NOMO-1 (cell line): ENCODE measurements at regions not wholly inside any gene's neighbourhood (a gene's known extent, or its start where the extent isn't known, plus 50 kb on each side); places are given as distances from the start of the nearest gene placed in this dataset.
A peak's percentile ranks its signal among the peaks of the same experiment; 100 is the strongest.

Source experiments
- DNase-seq, 2 experiments: peaks; one replicate each; lab custom pipeline; 2025; ENCODE audit not compliant: unreplicated experiment in 2 of 2; lab: John Stamatoyannopoulos, UW

DNA sequence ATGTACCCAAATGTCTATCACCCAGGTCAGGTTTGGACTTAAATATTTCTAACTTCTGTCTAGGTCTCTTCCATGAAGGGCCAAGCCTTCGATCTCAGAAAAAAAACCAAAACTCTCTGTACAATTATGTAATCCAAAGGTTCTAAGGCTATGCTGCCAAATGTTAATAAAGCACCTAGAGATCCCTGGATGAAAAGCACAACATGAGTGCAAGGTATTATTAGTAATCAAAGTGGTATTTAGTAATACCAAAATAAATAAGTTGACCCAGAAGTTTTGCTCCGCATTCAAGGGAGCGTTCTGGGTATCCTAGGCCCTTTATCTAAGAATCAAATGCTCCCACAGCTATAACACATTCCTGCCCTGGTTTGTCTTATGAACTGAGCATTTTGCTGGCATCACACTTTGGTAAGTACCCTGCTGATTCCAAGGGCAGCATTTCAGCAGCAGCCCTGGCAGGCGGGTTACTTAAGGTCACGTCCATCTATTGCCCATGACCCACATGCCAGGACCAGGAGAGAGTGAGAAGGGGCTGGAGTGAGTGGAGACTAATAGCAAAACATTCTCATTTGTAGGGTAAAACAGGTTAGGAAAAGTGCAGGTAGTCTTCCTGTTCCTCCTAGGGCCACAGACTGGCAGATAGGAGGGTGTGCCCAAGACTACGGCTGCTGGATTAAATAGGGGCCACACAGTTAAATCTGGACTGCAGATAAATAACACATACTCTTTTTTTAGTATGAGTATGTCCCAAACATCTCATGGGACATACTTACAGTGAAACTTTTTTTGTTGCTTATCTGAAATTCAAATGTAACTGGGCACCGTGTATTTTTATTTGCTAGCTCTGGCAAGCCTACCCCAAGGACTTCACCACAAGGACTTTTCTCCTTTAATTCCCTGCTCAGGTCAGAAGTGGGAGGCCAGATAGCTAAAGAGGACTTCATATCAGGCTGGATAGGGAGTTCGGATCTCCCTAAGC is 76.0 kb upstream of the SNRK start:
- DNase-seq, result no peak

DNA sequence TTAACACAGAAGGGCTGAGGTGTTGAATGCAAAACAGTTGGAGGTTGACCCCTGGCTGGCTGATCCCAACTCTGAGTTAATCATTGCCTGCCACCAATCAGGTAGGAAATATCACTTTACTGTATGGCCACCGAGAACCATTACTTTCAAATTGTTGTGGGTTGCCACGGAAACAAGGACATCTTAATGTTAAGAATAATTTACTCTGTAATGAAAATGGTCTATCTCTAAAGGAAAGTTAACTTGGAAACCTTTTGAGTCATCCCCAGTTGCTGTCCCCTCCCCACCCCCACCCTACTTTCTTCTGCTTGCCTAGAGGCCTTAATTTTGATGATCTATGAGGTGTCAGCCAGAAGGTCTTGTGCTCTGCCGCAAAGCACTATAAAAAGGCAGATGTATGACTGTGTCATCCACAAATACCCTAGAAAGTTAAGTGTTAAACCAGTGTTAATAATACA is 78.7 kb upstream of the SNRK start:
- DNase-seq, result peak in 1 of 2 experiments; percentile 29

DNA sequence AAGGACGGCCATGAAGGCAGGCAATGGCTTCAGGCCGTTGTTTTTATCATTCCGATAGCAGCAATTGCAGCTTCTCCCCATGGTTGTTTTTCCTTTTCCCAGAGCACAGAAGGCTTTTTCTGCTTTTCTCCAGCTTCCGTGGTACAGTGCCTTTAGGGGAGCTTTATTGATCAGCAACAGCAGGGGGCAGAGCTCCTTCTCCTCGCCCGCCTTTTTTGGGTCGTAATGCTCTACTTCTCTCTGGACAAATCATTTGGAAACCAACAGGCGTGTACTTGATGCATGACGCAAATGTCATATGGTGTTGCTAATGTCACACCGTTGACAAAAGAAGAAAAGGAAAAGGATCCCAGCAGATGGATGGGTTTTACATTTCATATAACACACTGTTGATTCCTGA is 79.7 kb upstream of the SNRK start:
- no peak for DNase-seq

DNA sequence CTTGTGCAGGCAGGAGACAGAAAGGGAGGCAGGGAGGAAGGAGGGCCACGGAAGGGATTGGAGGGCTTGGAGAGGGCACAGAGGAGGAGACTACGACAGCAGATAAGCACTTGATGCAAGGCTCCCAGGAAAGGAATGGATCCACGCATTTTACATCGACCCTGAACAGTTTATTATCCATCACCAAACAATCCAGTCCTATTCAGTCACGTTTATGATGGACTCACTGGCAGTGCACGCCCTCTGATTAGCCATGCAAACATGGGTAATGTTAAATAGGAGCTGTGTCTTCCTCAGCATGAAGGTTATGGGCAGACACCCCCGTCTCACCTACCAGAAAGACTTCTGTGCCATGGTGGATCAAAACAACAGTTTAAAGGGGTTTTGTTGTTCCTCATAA is 80.2 kb upstream of the SNRK start:
- DNase-seq, result no peak

DNA sequence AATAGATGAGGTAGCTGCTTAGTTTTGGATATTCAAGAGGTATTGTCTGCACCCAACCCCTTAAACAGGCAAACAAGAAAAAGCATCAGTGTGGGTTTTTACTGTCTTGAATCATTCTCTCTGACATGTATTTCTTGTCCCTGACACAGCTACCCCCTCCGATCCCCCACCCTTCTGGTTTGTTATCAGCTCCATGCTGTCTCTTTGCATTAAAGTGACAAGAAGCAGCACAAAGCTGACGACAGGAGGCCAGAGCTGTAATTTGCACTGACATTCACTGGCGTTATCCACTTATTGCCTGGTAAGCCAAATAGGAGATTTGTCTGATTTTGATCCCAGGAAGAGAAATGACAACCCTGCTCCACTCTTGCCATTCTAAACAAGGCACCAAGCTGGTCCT is 83.3 kb upstream of the SNRK start:
- no peak for DNase-seq

DNA sequence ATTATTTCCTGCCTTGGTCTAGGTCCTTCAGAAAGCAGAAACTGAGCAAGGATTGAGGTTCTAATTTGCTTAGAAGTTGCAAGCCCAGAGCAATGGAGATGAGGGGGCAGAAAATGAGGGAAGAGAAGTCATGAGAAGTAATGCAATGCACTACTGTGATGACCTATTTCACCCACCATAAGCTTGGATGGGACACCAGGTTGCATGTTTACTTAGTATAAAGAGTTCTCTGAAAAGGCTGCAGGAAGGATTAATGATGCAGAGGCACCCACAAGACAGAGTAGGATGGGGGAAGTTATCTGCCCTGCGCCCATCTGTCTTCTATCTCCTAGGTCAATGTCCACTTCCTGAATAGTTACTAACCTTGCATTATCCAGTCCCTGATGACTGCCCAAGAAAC is 84.8 kb upstream of the SNRK start:
- DNase-seq, result no peak

DNA sequence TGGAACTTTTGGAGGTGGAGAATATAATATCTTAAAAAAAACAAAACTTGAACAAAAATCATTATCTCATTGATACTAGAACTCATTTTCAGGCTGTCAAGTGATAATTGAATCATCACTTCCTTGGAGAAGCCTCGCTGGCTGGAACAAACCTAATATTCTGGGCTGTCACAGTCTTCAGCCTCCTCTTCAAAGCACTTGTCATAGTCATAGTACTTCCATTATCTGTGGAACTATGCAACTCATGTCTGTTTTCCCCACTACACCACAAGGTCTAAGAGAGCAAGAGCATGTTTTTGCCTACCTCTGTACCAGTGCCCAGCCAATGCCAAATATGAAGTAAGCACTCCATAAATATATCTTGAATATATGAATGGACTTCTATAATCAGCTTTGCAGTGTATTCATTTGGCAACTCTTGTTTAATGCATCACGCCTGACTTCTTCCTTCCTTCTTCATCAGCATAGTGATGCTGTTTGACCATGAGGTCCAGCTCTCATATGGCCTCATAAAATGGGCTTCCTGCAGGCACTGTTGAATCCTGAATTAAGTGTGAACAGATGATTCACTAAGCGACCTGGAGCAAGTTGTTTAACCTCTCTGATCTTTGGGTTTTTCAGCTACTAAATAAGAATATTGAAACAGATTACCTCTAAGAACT is 86.6 kb upstream of the SNRK start:
- DNase-seq, result no peak

DNA sequence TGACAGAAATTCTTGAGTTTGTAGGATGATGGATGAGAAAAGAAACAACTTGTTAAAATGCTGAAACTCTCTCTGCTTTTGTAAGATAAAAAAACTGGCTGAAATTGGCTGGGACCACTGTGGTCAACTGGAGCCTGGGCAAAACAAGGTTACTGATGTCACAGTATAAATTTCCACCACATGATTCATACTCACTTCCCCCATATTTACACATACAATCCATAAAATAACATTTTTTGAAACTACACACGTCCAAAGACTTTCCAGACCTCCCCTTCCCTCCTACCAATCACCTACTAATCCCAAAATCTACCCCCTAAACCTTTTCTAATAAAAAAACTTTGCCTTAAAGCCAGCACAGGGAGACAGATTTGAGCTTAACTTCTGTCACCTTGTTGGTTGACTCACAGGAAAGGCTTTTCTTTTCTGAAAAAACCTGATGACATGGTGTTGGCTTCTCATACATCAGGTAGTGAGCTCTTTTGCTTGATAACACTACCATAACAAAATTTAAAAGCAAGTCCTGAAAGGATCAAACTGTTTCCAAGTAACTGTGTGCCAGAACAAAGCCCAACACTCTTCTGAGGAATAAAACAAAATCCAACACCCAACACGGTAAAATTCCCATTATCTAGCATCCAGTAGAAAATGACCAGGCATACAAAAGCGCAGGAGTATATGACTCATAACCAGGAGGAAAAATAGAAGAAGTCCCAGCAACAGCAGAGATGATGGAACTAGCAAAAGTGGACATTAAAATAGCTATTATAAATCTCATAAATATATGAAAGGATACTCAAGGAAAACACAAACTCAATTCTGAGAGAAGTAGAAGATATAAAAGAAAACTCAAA is 87.3 kb upstream of the SNRK start:
- DNase-seq, result no peak

DNA sequence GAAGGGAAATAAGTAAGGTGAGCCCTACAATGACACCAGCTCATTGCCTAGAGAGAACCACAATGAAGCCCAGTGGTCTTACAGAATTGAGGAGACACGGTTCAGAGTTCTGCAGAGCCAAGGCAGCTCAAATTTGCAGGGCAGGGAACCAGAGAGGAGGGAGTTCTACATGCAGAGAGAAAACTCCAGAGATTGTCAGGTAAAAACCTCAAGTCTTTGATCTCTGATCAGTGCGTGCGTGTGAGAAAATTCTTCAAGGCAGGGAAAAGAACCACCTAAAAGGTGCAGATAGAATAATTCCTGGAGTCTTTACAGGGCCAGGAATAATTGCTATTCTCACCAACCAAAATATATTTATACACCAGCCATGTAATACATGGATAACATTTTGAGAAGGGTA is 88.0 kb upstream of the SNRK start:
- no peak for DNase-seq

DNA sequence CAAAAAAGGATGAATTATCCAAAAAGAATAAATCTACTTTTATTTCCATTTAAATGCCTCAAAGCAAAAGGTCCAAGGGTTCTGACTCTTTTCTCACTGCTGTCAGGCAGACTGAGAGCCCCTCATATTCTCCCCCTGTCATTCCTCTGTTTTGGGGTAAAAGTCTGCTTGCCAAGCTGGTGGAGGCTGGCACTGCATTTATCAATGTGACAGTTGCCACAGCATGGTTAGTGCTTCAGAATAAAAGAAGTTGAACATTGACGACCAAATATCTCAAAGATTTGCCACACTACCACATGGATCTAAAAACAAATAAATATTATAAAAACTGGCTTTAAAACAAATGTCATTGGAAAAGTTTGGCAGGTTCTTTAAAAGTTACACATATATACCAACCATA is 89.2 kb upstream of the SNRK start:
- DNase-seq, result no peak

DNA sequence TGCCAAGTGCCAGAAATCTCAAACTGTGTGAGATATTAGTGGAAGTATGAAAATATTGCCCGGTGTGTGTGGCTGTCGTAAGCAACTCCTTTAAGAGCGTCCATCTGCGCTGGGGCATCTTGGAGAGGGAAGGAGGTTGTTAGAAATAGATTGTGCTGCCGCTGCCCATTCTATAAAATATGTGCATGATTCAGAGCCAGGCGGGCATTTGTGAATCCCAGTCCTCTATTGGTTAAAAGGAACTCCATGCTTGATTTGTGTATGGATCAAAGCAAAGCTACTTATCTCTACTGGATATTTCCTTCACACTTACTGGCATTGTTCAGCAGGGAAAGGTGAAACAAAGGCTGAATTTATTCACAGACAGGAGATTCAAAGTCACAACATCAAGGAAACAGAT is 89.6 kb upstream of the SNRK start:
- DNase-seq, result no peak

DNA sequence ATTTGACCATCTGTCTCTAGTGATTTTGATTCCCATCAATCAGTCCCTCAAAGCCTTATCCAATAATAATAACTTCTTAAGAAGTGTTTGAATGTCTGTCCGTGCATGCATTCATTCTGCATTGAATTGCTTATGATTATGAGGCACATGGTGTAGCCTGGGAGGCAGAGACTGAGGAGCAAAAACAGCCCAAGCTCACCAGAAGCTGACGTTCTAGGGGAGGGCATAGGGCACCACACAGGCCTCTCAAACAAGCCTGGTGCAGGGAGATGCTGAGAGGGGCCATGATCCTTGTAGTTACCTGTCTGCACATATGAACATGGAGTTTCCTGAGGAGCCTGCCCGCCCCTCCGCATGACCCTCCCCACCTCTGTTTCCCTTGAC is 89.2 kb upstream of the POMGNT2 start:
- no peak for DNase-seq

DNA sequence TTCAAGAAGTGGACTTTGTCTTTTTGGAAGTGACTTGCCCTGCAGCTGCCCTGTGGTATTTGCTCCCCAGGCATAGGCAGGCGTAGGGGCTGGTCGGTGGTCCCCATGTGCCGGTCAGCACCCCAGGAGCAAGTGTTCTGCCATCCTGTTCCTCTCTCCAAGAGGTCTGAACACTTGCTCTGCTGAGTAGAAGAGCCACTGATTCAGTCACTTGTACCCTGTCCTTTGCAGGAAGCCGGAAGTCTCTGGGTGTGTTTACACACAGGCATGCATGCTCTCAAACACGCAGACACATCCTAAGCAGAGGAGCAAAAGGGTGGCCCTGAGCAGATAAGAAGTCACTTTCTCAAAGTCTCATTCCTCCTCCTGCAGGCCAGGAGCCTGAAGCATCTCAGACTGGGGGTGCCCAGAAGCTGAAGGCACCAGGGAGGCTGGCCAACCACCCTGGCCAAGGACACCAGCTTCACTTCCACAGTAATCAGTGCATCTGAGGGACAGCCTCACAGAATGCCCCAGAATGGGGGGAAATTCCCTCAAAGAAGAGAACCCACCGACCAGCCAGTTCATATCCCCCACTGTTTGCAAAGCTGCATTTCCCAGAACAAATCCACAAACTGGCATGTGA is 88.7 kb upstream of the POMGNT2 start:
- no peak for DNase-seq

DNA sequence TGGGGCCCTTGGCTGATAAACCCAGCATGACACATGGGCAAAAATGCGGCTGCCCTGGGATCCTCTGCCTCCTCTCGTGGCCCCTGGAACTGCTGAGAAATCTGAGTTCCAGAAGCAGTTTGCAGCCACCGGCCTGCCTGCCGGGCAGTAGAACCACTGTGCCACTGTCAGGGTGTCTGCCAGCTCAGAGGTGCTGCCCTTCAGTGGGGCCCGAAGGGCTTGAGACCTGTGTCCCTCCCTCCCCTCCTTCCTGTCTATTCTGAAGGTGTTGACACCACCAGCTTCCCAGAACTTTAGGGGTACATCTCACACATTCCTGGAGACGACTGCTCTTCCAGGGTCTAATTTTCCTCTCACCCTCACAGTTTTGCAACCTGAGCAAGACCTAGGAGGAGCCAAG is 88.2 kb upstream of the POMGNT2 start:
- no peak for DNase-seq

DNA sequence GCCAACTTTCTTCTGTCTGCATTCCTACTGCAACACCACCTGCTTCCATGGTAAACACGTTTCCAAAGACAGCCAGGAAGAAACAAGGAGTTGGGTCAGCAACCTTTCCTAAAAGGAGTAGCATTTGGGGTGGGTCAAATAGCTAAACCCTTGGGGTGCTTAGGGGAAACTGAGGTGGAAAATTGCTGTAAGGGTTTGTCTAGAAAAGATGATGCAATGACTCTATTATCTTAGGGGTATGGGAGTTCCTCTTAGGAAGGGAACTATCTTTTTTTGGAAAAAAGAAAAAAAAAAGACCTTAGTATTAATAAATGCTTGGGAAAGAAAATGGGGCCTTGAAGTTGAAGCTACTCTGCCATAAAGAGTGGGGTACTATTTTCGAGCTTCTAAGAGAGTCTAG is 86.1 kb upstream of the POMGNT2 start:
- no peak for DNase-seq

DNA sequence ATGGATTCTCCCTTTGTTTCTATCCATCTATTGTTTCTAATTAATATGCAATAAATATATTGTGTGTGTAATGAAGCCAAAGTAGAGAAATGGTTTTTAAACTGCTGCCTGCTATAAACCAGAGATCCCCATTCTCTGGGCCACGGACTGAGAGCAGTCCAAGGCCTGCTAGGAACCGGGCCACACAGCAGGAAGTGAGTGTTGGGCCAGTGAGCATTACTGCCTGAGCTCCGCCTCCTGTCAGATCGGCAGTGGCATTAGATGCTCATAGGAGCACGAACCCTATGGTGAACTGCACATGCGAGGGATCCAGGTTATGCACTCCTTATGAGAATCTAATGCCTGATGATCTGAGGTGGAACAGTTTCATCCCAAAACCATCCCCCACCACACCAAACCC is 85.2 kb upstream of the POMGNT2 start:
- DNase-seq, result no peak

DNA sequence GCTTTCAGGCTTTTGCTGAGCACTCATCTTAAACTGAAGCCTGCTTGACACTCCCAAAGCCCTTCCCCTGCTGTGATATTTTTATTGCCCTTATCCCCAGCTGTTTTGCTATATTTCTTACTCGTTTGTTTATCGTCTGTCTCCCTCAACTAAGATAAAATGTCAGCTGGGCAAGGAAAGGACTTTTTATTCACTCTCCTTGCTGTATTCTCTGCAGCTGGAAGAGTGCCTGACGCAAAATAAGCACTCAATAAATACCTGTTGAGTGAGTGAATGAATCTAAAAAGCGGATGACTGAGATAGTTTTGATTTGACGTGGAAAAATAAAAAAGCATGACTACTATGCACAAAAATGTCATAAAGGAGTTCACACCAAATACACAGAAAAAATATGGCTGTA is 84.8 kb upstream of the POMGNT2 start:
- DNase-seq, result no peak

DNA sequence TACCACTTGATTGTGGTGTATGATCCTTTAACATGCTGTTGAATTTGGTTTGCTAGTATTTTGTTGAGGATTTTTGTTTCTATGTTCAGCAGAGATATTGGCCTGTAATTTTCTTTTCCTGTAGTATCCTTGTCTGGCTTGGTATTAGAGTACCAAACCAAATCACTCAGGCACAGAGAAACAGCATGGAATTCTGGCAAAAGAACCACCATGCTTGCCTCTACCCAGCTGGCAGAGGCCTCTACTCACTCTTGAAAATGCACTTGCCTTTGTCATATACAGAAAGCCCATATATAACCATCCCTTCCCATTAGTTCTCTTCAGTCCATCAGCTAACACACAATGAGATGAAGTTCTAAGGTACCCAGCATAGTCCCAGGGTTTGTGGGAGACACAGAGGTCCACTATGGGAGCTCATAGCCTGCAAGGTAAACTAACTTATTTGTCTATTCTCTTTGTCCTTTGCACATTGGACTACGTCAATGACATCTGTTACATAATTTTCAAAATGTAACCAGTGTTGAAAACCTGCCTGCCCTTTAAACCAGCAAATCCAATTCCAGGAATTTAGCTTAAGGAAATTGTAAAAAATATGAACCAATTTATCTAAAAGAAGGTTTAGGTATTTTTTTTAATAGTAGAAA is 82.1 kb upstream of the POMGNT2 start:
- DNase-seq, result no peak

DNA sequence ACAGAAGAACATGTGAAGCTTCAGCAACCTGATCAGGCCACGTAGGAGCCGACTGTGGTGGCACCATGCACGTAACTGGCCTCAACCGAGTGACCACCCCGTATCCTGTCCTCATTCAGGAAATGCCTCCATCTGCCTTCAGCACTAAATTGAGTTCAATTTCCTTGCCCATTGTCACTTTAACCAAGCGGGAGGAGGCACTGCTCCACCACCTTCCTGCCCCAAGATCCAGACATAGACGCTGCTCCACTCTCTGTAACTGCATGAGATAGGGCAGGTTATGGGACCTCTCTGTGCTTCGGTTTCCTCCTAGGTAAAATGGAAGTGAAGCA is 80.1 kb upstream of the POMGNT2 start:
- no peak for DNase-seq

DNA sequence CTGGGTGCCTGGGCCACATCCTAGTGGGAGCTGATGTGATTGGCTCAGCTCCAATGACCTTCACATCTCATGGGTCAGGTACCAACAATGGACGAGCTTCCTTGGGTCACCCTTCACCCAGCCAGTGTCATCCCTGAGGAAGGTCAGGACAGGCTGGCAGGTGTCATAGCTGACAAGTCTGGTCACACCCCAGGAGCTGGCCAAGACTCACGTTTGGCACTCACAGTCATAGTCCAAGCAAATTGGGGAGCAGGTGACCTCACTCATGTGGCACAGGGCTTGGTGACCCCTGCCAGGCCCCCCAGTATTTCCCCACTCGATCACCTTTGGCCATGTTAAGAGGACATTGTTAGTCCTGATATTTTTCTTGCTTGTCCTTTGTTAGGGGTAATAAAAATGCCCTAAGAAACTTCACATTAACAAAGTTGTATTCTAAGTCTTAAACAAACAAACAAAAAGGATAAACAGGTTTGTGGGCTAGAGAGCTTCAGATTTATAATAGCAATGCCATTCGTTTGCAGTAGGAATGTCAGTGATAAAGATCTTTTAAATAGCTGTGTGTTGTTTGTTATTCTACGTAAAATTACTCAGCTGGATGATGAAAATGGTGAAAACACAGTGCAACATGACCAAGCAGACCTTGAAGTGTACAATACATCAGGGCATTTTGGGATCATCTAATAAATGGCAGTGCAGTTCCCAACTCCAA is 79.5 kb upstream of the POMGNT2 start:
- no peak for DNase-seq
